Transverse colon (tissue), 4 donors: ENCODE measurements at regions not wholly inside any gene's neighbourhood (a gene's known extent, or its start where the extent isn't known, plus 50 kb on each side); places are given as distances from the start of the nearest gene placed in this dataset.

ENCODE experiments used
- DNase-seq: peaks from one replicate; pipeline ENCODE4 v3.0.0-alpha.2; 2019
- H3K27ac ChIP-seq, 4 donors: fragments of 200-600 bp; sonication (generic); 2 replicates each; pipeline ENCODE4 v1.5.1; 2016 to 2018; ENCODE audit warnings: inconsistent platforms in 4 of 4
- H3K27me3 ChIP-seq: fragments of 200-600 bp; sonication (generic); 2 replicates; pipeline ENCODE4 v1.5.1; 2017; ENCODE audit warnings: inconsistent platforms
- H3K36me3 ChIP-seq, 4 donors: fragments of 200-600 bp; sonication (generic); 2 replicates each; pipeline ENCODE4 v1.5.1; 2017 to 2019; ENCODE audit warnings: inconsistent platforms in 4 of 4
- H3K4me1 ChIP-seq, 4 donors: fragments of 200-600 bp; sonication (generic); 2 replicates each; pipeline ENCODE4 v1.5.1; 2017 to 2020; ENCODE audit warnings: inconsistent platforms in 4 of 4
- H3K4me3 ChIP-seq, 4 donors: fragments of 200-600 bp; sonication (generic); 1 replicate in 1 of 4; 2 replicates in 3 of 4; pipeline versions ENCODE4 v1.5.1 to v1.6.1; 2017 to 2019; ENCODE audit warnings: inconsistent platforms in 4 of 4
- H3K9me3 ChIP-seq, 2 donors: fragments of 200-600 bp; sonication (generic); 2 replicates each; pipeline ENCODE4 v1.5.1; 2017 to 2019; ENCODE audit warnings: inconsistent platforms in 2 of 2
- CTCF ChIP-seq, 5 experiments: fragments of 200-600 bp in 3 of 5; fragments of 450-650 bp in 2 of 5; sonication (generic) in 3 of 5; IDR thresholded peaks; 1 replicate in 2 of 5; 2 replicates in 3 of 5; pipeline ENCODE4 v1.5.1; 2016 to 2017; ENCODE audit warnings: antibody characterized with exemption in 5 of 5, inconsistent platforms in 3 of 5, mild to moderate bottlenecking in 2 of 5, moderate library complexity in 1 of 5
- EP300 ChIP-seq: sonication (generic); formaldehyde crosslinking; IDR thresholded peaks from one replicate; pipeline ENCODE4 v1.6.1; 2017; ENCODE audit warnings: antibody characterized with exemption, low read depth
- POLR2A ChIP-seq: fragments of 450-650 bp; IDR thresholded peaks from one replicate; pipeline ENCODE4 v1.6.1; 2016; ENCODE audit warnings: antibody characterized with exemption, mild to moderate bottlenecking, moderate library complexity
- POLR2AphosphoS5 ChIP-seq, 3 donors: sonication (generic); formaldehyde crosslinking; IDR thresholded peaks; one replicate each; pipeline ENCODE4 v1.6.1; 2016; ENCODE audit warnings: antibody characterized with exemption in 3 of 3
- WGBS, 2 donors: methylation state at CpG; one replicate each; pipeline ENCODE4 v1.1.5; 2018; ENCODE audit warnings: low coverage in 1 of 2; 5-methylcytosine and 5-hydroxymethylcytosine counted together
- in situ Hi-C, 4 donors: fragments of 200-750 bp; cut with MboI; loops; one replicate each; pipeline versions ENCODE4 v1.15.0 to v1.15.1; 2017; ENCODE audit warnings: low sequenced_read_pairs in 3 of 4, low pct_ligation_motif_present in 1 of 4, low pct_unique_long_range_greater_than_20kb in 1 of 4
- intact Hi-C: fragments of 100-400 bp; cut with DNase I; formaldehyde crosslinking; loops from one replicate; pipeline ENCODE4 v1.15.1; 2023; ENCODE audit warnings: low total_unique reads

- DNase-seq, result no peak
- no peaks in the 10 kb centered on the region for H3K4me1 ChIP-seq
- WGBS, 2 donors, result 66 to 100% methylated on average over 1 to 4 of the region's 4 CpGs
- no peaks in the 10 kb centered on the region for H3K9me3 ChIP-seq
- TF ChIP-seq EP300 (no peak), POLR2A (no peak), CTCF (IDR thresholded peaks at IDR 0.05) (no peak), POLR2AphosphoS5 (IDR thresholded peaks at IDR 0.05) (no peak)
- peaks cover 9% of the 10 kb centered on the region for H3K27me3 ChIP-seq
- no peak overlapping the region for H3K4me3 ChIP-seq
- intact Hi-C loops, result no loop called here
- H3K27ac ChIP-seq, result no peak overlapping the region
- in situ Hi-C loops, result loop anchor here in 1 of 4 donors (10.0 kb wide), 1 partner anchor 58 kb away; no protein-coding TSS in a partner anchor
- no peaks in the 10 kb centered on the region for H3K36me3 ChIP-seq
Observed at GRCh38 chr11:114813189-114813718, 134.9 kb downstream of the NXPE2 start.

GRCh38 chr11:114815176-114815575 is 136.8 kb downstream of the NXPE2 start:
- intact Hi-C loops (no loop called here), in situ Hi-C loops (loop anchor here in 1 of 4 donors (10.0 kb wide), 1 partner anchor 60 kb away; no protein-coding TSS in a partner anchor)
- TF ChIP-seq CTCF (IDR thresholded peaks at IDR 0.05), result no peak
- no peak for TF ChIP-seq POLR2A
- no peak for TF ChIP-seq EP300
- no peak for TF ChIP-seq POLR2AphosphoS5 (IDR thresholded peaks at IDR 0.05)
- Histone ChIP-seq H3K27me3 (peaks cover 16% of the 10 kb centered on the region), H3K36me3 (no peaks in the 10 kb centered on the region), H3K9me3 (no peaks in the 10 kb centered on the region), H3K27ac (no peak overlapping the region), H3K4me1 (no peaks in the 10 kb centered on the region), H3K4me3 (no peak overlapping the region)
- no peak for DNase-seq

- intact Hi-C loops (no loop called here), in situ Hi-C loops (loop anchor here in 1 of 4 donors (10.0 kb wide), 1 partner anchor 61 kb away; no protein-coding TSS in a partner anchor)
- 75 to 87% methylated on average over 1 of the region's 1 CpG for WGBS, 2 donors
- no peak for DNase-seq
- H3K27me3 ChIP-seq, result peaks cover 16% of the 10 kb centered on the region
- no peak overlapping the region for H3K4me3 ChIP-seq
- no peak overlapping the region for H3K27ac ChIP-seq
- H3K4me1 ChIP-seq, result no peaks in the 10 kb centered on the region
- no peak for TF ChIP-seq POLR2A
- no peak for TF ChIP-seq POLR2AphosphoS5 (IDR thresholded peaks at IDR 0.05)
- TF ChIP-seq EP300, result no peak
- no peak for TF ChIP-seq CTCF (IDR thresholded peaks at IDR 0.05)
- no peaks in the 10 kb centered on the region for H3K36me3 ChIP-seq
- no peaks in the 10 kb centered on the region for H3K9me3 ChIP-seq
Observed at GRCh38 chr11:114815761-114816160, 137.4 kb downstream of the NXPE2 start.

- WGBS, 2 donors, result 64 to 67% methylated on average over 2 of the region's 2 CpGs
- H3K27me3 ChIP-seq, result peaks cover 16% of the 10 kb centered on the region
- H3K9me3 ChIP-seq, result no peaks in the 10 kb centered on the region
- H3K4me1 ChIP-seq, result no peaks in the 10 kb centered on the region
- H3K27ac ChIP-seq, result no peak overlapping the region
- H3K36me3 ChIP-seq, result no peaks in the 10 kb centered on the region
- intact Hi-C loops (no loop called here), in situ Hi-C loops (loop anchor here in 1 of 4 donors (10.0 kb wide), 1 partner anchor 62 kb away; no protein-coding TSS in a partner anchor)
- H3K4me3 ChIP-seq, result no peak overlapping the region
- no peak for DNase-seq
- no peak for TF ChIP-seq EP300
- TF ChIP-seq POLR2A, result no peak
- no peak for TF ChIP-seq POLR2AphosphoS5 (IDR thresholded peaks at IDR 0.05)
- TF ChIP-seq CTCF (IDR thresholded peaks at IDR 0.05), result no peak
Observed at GRCh38 chr11:114816791-114817190, 138.5 kb downstream of the NXPE2 start.
